DMS 273 (cell line): ENCODE measurements at regions not wholly inside any gene's neighbourhood (a gene's known extent, or its start where the extent isn't known, plus 50 kb on each side); places are given as distances from the start of the nearest gene placed in this dataset.

Source experiments
- DNase-seq: peaks from one replicate; lab custom pipeline; 2025; ENCODE audit not compliant: unreplicated experiment; lab: John Stamatoyannopoulos, UW

DNA sequence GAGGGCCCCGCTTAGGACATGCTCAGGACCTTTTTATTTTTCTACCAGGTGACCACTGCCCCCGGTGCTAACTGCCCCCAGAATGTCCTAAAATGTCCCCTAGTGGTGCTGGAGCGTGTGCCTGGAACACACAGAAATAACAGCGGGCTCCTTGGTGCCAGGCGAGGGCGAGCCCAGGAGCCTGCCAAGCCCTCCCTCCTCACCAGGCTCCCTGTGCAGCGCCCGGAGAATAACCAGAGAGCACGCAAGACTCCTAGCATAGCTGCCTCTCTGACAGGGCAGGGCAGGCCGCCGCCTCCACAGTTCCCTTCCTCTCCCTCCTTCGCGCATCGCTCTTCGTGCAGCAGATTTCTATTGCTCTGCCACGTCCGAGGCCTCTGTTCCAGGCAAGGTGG is 84.3 kb upstream of the ZNF516 start:
- no peak for DNase-seq

DNA sequence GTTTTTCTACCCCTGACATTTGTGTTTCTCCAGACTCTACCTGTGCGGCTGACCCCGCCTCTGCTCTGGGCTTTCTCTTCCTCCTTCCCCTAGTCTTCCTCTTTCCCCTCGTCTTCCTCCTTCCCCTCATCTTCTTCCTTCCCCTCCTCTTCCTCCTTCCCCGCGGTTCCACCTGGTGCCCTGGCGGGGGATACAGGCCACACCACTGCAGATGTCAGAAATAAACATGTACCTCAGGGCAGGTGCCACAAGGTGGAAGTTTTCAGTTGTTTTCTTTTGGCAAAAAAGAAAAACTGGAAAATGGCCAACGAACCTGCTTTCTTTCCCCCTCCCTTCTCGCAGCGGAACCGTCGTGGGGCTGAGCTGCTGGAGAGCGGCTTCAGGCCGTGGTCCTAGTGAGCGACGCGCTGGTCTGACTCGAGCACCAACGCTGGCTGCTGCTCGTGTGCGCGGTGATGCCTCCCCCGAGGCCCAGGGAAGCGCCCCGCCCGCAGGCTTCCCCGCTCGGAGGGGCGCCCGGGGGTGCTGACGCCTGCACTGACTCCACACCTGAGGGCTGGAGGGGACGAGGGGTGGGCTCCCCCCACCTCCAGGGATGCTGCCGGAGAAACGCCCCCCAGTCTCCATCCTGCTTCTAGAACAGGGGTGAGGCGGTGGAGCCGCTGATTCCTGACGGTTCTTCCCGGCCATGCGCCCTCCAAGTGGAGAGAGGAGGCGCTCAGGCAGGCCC is 83.7 kb upstream of the ZNF516 start:
- no peak for DNase-seq

DNA sequence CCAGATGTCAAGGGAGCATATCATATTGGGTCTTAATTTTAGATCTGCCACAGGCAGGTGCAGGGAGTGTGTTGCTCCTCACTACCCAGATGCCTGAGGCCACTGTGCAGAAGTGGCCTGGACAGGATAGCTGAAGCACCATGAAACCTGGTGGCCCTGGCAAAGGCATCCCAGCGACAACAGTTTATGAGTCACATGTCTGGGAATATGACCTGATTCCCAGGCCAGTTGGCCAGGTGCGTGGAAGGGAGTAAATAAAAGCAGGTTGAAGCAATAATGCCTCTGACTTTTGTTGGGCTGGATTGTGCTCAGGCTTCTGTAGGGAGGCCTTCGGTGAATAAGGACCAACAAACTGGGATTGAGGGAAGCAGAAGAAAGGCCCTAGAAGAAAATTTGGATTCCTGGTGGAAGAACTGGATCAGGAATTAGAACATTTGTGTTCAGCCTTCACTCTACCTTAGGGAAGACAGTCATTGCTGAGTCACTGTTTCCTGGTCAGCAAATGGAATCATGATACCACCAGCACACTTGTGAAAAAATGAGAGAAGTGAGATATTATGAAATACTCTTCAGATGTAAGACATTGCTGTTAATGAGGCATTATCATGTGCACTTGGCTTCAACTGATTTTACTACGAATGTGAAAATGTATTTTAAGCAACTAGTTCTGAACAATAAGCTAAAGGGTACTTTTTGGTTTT is 78.4 kb upstream of the ZNF516 start:
- DNase-seq, result no peak

DNA sequence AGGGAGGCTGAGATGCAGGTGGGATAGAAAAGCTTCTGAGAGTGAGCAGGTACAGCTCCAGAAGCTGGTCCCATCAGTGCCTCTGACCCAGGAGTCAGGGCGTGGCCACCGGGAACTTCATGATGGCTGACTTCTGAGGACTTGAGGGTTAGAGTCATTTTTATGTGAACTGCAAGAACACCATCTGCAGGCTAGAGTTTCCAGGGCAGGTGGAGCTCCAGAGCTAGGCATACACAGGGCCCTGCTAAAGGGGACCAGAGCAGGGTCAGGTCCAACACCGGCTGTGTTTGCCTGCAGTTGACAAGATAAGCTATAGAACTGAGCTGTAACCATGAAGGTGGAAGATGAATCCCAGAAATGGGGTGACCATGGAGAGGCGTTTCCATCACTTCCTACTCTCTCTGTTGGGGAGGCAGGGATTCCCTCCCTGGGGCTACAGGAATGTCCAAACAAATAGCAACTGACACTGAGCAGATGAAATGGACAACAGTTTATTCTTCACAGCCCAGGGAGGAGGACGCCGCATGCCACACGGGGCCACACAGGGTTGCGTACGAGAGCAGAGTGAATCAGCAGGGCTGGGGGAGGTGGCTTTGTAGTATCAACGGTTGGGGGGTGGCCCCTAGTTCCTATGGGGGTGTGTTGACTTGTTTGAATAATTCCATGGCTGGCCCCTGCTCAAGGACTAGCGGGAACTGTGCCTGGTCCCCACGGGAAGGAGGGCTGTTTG is 77.6 kb upstream of the ZNF516 start:
- no peak for DNase-seq

DNA sequence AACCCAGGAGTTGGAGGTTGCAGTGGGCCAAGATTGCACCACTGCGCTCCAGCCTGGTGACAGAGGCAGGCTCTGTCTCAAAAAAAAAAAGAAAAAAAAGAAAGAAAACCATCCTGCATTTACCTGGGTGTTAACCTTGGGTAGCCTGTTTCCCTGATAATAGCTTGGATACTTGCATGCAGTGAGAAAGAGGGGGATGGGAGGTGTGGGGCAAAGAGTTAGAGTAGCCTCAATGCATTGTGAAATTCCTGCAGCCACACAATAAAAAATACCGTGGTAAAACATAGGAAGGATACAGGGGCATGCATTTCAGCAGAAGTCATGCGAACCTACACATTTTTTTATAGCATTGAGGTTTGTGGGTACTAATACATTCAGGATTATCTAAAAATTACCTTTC is 76.6 kb upstream of the ZNF516 start:
- DNase-seq, result no peak

DNA sequence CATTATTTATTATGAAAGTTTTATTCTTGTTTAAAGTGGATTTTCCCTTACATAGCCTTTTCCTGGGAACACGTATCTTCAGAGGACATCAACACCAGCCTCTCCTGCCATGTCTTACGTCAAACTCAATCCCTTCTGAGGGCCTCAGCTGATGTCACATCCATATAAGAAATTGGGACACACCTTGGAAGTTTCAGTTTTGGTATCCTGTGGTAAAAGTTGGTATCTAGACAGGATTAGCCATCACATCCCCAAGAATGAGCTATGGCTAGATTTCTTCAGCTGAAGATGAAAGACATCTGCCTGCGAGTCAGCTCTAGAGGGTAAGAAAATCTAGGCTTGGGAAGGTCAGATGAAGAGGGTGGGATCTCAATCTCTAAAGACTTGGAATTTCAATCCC is 75.8 kb upstream of the ZNF516 start:
- DNase-seq, result no peak

DNA sequence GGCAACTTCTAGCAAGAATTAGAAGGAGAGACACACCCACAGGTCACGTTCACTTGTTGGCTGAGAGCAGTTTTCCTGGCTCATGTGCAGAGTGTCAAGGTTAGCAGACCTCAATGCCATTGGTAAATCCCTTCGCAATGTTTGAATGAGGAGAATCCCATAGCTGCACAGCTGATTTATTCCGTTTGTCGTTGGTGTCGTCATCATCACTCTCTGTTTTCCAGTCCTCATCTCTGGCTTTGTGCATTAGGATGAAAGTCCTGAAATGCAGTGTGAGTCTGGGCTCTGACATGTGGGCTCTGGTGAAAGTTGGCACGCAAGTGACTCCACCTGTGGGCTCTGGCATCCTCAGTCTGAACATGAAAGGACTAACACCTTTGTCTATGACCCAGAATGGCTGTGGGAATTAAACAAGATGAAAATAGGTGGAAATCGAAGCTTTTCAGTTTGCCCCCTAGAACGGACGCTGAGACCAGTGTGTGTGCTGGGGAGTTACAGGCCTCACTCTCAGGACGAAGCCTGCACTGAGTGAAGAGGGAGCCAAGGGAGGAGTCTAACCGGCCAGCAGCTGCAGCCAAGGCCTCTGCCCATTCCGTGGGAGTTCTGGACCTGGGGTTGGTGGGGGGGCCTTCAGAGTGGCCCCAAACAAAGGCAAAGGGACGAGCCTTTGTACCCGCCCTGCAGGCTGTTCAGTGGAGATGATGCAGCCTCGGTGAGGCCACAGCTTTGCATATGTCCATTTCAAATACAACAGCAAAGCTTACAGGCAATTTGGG is 74.8 kb upstream of the ZNF516 start:
- DNase-seq, result no peak

DNA sequence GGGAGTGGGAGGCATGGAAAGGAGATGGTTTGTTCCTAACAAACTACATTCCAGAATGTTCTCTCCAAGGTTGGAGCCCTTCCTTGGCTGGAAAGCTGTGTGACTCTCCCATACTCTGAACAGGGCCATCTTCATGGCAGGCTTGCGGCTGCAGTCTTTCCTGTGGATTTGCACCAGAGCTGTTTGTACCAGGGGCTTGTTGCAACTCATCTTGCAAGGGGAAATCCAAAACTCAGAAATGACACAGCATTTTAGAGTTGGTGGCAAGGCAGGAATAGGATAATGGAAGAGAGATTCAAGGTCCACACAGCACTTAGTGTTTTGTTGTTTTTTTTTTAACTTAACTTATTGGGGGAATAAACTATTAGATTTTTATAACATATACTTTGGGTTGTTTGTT is 73.7 kb upstream of the ZNF516 start:
- no peak for DNase-seq

DNA sequence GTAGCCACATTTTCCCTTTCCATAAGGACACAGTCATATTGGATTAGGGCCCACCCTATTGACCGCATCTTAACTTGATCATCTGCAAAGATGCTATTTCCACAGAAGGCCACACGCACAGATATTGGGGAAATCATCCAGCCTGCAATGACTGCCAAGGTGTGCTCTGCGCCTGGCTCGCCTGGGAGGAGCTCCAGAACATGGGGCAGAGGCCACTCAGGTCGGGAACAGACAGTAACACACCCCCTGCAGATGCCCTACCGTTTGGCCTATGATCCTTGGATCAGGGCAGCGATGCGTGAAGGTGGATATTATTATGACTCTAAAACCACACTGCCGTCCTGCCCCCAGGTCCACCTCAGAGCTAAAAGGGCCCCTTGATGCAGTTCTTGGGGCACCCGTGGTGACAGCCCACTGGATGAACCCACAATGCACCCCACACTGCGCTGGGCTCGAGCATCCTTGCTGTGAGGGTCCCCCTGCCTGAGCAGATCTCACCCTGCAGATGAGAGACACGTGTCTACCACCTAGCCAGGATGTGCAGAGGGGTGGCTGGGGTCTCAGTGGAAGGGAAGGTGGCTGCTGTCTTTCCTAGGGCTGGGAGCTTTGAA is 72.9 kb upstream of the ZNF516 start:
- DNase-seq, result no peak

DNA sequence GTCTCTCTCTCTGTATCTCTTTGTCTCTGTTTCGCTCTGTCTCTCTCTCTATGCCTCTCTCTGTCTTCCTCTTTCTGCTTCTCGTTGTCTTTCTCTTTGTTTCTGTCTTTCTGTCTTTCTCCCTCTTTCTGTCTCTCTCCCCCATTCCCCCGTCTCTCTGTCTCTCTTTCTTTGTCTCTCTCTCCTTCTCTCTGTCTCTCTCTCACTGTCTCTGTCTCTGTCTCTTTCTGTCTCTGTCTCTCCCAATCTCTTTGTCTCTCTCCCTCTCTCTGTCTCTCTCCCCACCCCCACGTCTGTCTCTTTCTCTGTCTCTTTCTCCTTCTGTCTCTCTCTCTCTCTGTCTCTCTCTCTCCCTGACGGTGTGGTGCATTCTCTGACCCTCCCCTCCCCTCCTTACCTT is 71.9 kb upstream of the ZNF516 start:
- DNase-seq, result no peak

DNA sequence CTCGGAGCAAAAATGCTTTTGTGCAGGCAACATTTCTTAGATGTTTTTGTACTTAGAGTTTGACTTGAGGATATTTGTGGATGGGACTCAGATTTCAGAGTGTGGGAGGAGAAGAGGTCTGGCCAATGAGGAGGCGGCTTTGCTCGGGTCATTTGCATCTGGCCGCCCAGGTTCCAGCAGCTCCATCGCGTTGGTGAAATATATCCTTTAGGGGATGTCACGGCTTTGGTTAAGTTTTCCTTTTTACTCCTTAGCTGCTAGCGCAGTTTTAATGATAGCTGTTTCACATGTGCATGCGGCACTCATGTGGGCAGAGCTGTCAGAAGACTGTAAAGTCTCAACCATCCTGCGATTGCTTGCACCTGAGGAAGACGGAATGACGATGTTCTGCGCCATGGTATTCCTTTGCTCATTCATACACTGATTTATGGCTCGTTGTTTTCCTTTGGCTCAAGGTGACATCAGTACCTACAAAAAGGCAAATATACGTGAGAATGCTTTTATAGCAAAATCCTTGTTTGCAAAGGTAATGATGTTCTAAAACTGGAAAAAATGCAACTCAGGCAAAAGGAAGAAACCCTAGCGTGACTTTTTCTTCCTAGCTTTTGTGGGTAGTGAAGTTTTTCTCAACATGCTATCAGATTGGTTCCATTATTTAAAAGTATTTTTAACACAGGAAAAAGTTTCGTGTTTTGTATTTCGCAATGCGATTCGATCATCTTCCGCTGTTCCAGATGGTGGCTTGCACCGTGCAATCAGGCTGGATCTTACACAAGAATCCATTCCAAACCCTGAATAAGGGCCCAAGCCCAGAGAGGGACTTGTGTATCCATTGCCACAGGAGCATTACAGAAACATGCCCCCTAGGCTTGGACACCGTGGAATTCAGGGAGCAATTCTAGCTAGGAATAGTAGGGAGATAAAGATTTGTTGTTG is 70.5 kb upstream of the ZNF516 start:
- peak; percentile 85 for DNase-seq

DNA sequence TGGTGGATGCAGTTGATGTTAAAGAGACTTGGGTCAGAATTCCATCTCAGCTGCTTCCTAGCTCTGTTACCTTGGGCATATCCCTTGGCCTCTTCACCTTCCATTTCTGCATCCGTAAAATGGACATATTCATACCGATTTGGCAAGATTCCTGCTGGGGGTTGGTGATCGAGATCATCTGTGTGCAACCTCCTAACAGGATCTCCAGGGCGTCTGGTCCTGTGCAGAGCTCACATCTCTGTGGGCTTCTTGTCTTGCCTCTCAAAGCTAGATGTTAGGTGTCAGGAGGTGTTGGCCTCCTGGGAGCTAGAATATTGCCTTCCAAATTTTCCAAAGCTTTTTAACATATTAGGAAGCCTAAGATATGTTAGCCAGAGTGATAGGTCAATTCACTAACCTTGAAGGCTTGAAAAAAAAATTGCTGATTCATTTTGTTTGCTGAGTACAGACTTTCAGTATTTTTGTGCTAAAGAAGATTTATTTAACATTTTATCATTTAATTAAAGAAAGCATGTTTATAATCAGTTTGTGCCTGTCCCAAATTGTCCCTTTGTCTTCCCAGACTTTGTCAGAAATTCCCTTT is 69.7 kb upstream of the ZNF516 start:
- peak; percentile 14 for DNase-seq

DNA sequence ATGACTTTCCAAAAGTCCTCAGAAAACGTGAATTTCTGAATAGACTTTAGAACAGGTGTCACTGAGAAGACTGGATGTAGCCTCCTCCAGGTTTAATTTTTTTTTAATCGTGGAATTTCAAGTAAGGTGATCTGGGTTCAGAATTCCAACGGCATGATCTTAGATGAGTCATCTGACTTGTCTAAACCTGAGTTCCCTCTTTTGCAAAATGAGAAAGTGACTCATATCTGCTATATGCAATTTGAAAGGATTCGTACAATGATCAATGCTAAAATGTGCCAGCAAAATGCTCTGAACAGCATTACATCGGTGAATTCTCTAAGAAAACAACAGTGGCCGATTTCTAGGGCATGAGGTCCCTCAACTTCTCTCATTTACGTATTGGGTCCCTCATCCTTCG is 69.1 kb upstream of the ZNF516 start:
- no peak for DNase-seq

DNA sequence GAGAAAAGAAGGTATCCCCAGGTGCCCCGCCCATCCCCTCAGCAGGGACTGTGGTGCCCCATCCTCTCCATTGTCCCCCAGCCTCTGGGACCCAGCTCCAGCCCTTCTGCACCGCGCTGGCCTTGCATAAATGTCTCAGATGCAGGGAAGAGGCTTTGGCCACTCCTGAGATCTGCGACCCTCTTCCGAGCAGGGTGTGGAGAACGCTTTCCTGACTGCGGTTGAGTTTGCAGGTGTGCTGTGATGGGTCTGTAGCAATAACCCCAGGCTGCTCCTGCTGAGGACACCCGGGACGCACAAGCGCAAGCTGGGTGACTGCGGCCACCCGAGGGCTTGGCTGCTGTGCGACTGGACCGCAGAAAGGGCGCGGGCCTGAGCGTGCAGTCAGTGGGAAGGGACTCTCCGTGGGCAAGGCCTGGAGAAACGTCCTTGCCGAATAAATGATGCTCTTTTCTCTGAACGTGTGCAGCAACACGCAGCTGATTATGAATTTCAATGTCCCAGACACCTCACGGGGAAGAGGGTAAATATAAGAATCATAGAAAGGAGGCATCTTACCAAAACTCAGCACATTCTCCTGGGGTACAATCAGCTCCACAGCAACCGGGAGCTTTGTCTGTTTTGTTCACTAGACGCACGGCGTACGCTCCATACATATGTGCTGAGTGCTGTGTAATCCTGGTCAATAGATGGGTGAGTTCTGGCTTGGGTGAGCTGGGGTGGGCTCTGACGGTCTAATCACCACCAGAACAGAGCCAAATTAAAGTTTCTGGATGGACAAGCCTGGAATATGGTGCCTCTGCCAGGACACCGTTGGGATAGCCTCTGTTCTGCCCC is 67.5 kb upstream of the ZNF516 start:
- no peak for DNase-seq

DNA sequence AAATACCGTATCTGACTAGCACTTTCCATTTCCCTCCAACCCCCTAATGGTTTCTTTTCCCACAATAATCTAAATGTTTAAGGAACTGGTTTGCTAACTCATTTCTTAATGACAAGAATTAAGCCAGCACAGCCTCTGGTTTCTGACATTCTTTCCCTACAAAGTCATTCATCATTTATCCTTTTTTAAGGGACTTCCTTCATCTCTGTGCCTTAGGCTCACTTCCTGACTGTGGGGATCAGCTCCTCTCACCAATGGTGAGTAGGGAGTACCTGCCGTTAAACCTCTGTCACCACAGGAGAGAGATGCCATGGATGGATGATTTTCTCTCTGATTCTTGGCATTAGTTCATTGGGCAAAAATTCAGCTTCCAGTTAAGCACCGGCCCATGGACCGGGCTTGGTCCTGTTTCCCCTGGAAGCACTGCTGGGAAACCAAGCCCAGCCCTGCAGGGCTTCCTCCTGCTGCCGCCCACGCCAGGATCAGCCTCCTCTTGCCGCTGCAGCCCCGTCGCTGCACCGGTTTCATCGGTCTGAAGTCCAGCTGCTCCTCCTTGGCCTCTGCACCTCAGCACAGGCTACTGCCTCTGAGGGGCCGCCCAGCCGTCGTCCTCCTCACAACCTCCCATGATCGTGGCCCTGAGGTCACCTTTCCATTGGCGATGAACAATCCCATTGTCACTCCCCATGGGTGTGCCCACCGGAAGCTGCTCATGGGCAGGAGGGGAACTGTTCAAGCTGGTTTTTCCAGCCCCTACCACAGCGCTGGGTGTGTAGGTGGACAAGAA is 64.0 kb upstream of the ZNF516 start:
- DNase-seq, result peak; percentile 29

DNA sequence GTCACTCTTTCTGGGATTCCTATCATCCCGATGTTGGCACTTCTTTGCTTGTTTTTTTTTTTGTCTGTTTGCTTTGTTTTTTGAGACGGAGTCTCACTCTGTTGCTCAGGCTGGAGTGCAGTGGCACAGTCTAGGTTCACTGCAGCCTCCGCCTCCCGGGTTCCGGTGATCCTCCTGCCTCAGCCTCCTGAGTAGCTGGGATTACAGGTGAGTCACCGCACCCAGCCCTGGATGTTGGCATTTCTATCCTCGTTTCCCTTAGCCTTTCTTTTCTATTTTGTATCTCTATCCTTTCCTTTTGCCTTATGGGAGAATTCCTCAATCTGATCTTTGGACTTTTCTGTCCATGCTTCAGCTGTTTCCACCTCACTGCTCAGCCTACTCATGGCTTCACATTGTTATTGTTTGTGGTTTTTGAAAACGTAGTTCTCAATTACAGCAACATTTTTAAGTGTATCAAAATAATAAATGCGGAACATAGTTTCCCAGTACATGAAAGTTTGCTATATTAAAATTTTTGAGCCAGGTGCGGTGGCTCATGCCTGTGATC is 62.1 kb upstream of the ZNF516 start:
- no peak for DNase-seq

DNA sequence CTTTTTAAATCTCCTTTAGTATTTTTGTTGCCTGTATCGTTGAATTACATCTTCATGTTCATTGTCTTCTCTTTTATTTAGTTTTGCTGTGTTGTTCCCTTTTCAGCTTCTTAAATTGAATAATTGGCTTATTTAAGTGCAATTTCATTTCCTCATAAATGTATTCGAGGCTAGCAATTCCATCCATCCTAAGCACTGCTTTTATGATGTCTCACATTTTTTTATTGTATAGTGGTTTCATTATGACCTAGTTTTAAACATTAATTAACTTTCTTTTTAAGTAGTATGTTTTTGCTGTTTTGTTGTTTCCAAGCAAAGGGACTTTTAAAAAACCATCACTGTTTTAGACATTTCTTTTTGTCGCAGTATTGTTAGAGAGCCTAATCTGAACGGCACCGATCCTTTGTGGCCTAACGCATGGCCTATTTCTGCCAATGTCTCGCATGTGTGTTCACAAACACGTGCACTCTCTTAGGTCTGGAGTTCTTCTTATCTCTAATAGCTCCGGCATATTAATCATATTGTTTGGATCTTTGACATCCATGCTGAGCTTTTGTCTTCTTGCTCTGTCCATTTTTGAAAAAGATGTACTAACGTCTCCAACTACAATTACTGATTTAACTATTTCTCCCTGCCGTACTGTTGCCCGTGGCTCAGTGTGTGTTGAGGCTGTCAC is 59.6 kb upstream of the ZNF516 start:
- no peak for DNase-seq
